MM.1S (cell line): ENCODE measurements at regions not wholly inside any gene's neighbourhood (a gene's known extent, or its start where the extent isn't known, plus 50 kb on each side); places are given as distances from the start of the nearest gene placed in this dataset.
"Not testable (repeated sequence)": the region's sequence is repeated elsewhere in the genome, so short reads cannot be mapped to it uniquely, and the experiment has no call there.

Experiments used
- DNase-seq: peaks from one replicate; pipeline ENCODE4 v3.0.0-alpha.2; 2015
- H2AFZ ChIP-seq: fragments of 300-600 bp; sonication (generic); 2 replicates; pipeline ENCODE4 v1.6.0; 2016; ENCODE audit warnings: antibody characterized with exemption, low read length
- H3F3A ChIP-seq: fragments of 300-600 bp; sonication (generic); 2 replicates; pipeline ENCODE4 v1.6.1; 2016; ENCODE audit warnings: mild to moderate bottlenecking, antibody characterized with exemption, low read length, moderate library complexity, mixed read lengths; ENCODE audit not compliant: insufficient read depth
- H3K27ac ChIP-seq: fragments of 300-600 bp; sonication (generic); 2 replicates; pipeline ENCODE4 v1.5.1; 2016; ENCODE audit warnings: mild to moderate bottlenecking, low read length
- H3K27me3 ChIP-seq: fragments of 300-600 bp; sonication (generic); replicated peaks from 2 replicates; pipeline ENCODE4 v1.6.0; 2016; ENCODE audit warnings: low read length; ENCODE audit not compliant: insufficient read depth
- H3K36me3 ChIP-seq: fragments of 300-600 bp; sonication (generic); replicated peaks from 2 replicates; pipeline ENCODE4 v1.6.1; 2016; ENCODE audit warnings: mild to moderate bottlenecking, low read length, mixed read lengths; ENCODE audit not compliant: insufficient read depth
- H3K4me1 ChIP-seq: fragments of 300-600 bp; sonication (generic); 2 replicates; pipeline ENCODE4 v1.6.1; 2016; ENCODE audit warnings: low read length, mixed read lengths
- H3K4me2 ChIP-seq: fragments of 300-600 bp; sonication (generic); 2 replicates; pipeline ENCODE4 v1.6.0; 2016; ENCODE audit warnings: low read depth, low read length
- H3K4me3 ChIP-seq: fragments of 300-600 bp; sonication (generic); 2 replicates; pipeline ENCODE4 v1.5.1; 2016; ENCODE audit warnings: low read length, mixed read lengths
- H3K79me2 ChIP-seq: fragments of 300-600 bp; sonication (generic); 2 replicates; pipeline ENCODE4 v1.6.1; 2016; ENCODE audit warnings: mixed run types, low read length, mixed read lengths
- H3K9ac ChIP-seq: fragments of 300-600 bp; sonication (generic); 2 replicates; pipeline ENCODE4 v1.6.1; 2016; ENCODE audit warnings: low read length, mixed read lengths
- H3K9me2 ChIP-seq: fragments of 300-600 bp; sonication (generic); replicated peaks from 2 replicates; pipeline ENCODE4 v1.6.1; 2016; ENCODE audit warnings: mild to moderate bottlenecking, low read length, mixed read lengths; ENCODE audit not compliant: insufficient read depth
- H3K9me3 ChIP-seq: fragments of 300-600 bp; sonication (generic); replicated peaks from 2 replicates; pipeline ENCODE4 v1.6.1; 2016; ENCODE audit warnings: mild to moderate bottlenecking, low read length, mixed read lengths; ENCODE audit not compliant: insufficient read depth
- H4K20me1 ChIP-seq: fragments of 300-600 bp; sonication (generic); 2 replicates; pipeline ENCODE4 v1.6.1; 2016; ENCODE audit warnings: mild to moderate bottlenecking, low read length, moderate library complexity, mixed read lengths; ENCODE audit not compliant: insufficient read depth
- EZH2 ChIP-seq: fragments of 300-600 bp; sonication (generic); optimal IDR thresholded peaks from 2 replicates; pipeline ENCODE3; 2017; ENCODE audit warnings: low read depth, mild to moderate bottlenecking, antibody characterized with exemption, low read length, mixed read lengths
- EZH2phosphoT487 ChIP-seq: fragments of 300-600 bp; sonication (generic); IDR thresholded peaks from 2 replicates; pipeline ENCODE4 v1.6.1; 2018; ENCODE audit warnings: antibody characterized with exemption, low read length
- TF ChIP-seq, protein P1 (sequence below): fragments of 300-600 bp; sonication (generic); IDR thresholded peaks from 2 replicates; pipeline ENCODE4 v1.5.1; 2016; ENCODE audit warnings: antibody characterized with exemption, low read length, mixed read lengths

DNA sequence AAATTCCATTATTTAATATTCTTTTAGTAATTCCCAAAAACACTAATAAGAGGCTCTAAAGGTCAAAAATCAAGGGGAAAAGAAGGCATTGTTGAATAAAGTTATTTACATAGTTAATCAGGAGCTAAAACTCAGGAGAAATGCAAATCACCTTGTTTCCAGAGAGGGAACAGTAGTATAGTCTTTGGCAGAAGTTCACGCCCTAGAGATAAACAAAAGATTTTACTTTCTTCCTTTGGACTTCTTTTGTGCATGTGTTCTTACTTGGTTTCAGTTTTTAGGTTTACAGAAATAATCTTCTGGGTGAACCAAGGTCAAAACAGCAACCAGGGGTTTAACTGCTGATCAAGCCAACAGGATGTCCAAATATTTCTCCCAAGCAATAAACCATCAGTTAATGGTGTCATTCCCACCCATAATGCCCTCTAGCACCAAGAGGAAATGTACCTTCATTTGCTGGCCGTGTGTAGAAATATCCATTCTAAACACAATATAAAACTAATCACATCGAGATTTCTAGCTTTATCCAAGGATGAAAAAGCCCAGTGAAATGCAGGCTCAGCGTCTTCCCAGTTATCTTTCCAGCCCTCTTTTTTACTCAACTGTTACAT, 518.8 kb upstream of the SOX9 start:
- no peak overlapping the region for H3K27ac ChIP-seq
- no peaks in the 10 kb centered on the region for H3K79me2 ChIP-seq
- H3K4me3 ChIP-seq: no peak overlapping the region
- no peaks in the 10 kb centered on the region for H3K9me3 ChIP-seq
- no peak overlapping the region for H3K4me2 ChIP-seq
- no peaks in the 10 kb centered on the region for H4K20me1 ChIP-seq
- no peaks in the 10 kb centered on the region for H3F3A ChIP-seq
- no peak overlapping the region for H2AFZ ChIP-seq
- H3K9me2 ChIP-seq: no peaks in the 10 kb centered on the region
- H3K4me1 ChIP-seq: no peaks in the 10 kb centered on the region
- no peaks in the 10 kb centered on the region for H3K36me3 ChIP-seq
- no peak overlapping the region for H3K9ac ChIP-seq
- TF ChIP-seq, protein P1, sequence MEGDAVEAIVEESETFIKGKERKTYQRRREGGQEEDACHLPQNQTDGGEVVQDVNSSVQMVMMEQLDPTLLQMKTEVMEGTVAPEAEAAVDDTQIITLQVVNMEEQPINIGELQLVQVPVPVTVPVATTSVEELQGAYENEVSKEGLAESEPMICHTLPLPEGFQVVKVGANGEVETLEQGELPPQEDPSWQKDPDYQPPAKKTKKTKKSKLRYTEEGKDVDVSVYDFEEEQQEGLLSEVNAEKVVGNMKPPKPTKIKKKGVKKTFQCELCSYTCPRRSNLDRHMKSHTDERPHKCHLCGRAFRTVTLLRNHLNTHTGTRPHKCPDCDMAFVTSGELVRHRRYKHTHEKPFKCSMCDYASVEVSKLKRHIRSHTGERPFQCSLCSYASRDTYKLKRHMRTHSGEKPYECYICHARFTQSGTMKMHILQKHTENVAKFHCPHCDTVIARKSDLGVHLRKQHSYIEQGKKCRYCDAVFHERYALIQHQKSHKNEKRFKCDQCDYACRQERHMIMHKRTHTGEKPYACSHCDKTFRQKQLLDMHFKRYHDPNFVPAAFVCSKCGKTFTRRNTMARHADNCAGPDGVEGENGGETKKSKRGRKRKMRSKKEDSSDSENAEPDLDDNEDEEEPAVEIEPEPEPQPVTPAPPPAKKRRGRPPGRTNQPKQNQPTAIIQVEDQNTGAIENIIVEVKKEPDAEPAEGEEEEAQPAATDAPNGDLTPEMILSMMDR: no peak
- DNase-seq: no peak
- H3K27me3 ChIP-seq: no peaks in the 10 kb centered on the region

DNA sequence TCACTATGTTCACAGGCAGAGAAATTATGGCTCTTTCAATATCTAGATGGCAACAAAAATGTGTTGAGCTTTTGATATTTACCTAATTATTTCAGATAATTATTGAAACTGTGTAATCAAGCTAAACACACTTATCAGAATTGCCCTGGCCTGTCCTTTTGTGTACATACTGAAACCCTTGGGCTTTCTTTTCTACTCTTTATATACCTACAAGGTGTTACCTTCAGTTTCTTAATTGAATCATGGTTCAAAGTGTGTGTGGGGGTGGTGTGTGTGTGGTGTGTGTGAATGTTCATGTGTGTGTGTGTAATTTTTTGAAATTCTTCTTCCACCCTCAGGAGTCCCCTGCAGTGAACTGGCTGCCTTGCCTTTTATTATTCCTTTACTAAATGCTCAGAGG, 506.8 kb upstream of the SOX9 start:
- H3K4me2 ChIP-seq: no peak overlapping the region
- no peaks in the 10 kb centered on the region for H4K20me1 ChIP-seq
- no peak overlapping the region for H3K9ac ChIP-seq
- H3K4me3 ChIP-seq: no peak overlapping the region
- H3K27me3 ChIP-seq: no peaks in the 10 kb centered on the region
- no peaks in the 10 kb centered on the region for H3K9me2 ChIP-seq
- H3K27ac ChIP-seq: no peak overlapping the region
- DNase-seq: no peak
- no peaks in the 10 kb centered on the region for H3K79me2 ChIP-seq
- no peaks in the 10 kb centered on the region for H3F3A ChIP-seq
- no peaks in the 10 kb centered on the region for H3K9me3 ChIP-seq
- H2AFZ ChIP-seq: no peak overlapping the region
- H3K36me3 ChIP-seq: no peaks in the 10 kb centered on the region
- H3K4me1 ChIP-seq: no peaks in the 10 kb centered on the region
- TF ChIP-seq EZH2 (no peak), EZH2phosphoT487 (no peak)
- TF ChIP-seq, protein P1: no peak

DNA sequence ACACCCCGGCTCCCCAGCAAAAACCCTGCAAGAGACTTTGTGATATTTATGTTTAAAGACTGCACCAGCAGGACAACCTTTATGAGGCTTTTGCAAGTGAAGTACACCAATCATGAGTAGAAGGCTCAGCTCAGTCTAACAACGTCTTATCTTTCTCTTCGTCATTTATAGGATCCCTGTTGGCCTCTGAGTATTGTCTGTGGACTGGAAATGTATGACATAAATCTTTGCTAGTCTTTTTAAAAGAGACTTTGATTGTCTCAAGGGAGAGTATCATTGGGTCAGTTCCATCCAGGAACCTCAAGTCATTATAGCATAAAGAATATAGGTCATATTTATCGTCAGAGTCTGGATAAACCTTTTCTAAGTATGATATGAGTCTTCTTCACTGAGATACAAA, 505.0 kb upstream of the SOX9 start:
- Histone ChIP-seq H3K27me3 (no peaks in the 10 kb centered on the region), H3K4me3 (no peak overlapping the region), H3F3A (no peaks in the 10 kb centered on the region), H3K27ac (no peak overlapping the region), H3K9ac (no peak overlapping the region), H3K79me2 (no peaks in the 10 kb centered on the region), H3K4me2 (no peak overlapping the region), H3K4me1 (no peaks in the 10 kb centered on the region), H4K20me1 (no peaks in the 10 kb centered on the region), H3K9me2 (no peaks in the 10 kb centered on the region), H3K9me3 (no peaks in the 10 kb centered on the region), H2AFZ (no peak overlapping the region), H3K36me3 (no peaks in the 10 kb centered on the region)
- no peak for TF ChIP-seq EZH2
- TF ChIP-seq, protein P1: no peak
- no peak for TF ChIP-seq EZH2phosphoT487
- no peak for DNase-seq

DNA sequence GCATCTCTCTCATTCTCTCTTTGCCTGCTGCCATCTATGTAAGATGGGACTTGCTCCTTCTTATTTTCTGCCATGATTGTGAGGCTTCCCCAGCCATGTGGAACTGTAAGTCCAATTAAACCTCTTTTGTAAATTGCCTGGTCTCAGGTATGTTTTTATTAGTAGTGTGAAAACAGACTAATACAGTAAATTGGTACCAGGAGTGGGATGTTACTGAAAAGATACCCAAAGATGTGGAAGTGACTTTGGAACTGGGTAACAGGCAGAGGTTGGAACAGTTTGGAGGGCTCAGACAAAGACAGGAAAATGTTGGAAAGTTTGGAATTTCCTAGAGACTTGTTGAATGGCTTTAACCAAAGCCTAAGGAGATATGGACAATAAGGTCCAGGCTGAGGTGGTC, 503.1 kb upstream of the SOX9 start:
- not testable (repeated sequence) for H3K9me2 ChIP-seq, H3K79me2 ChIP-seq, H3K27ac ChIP-seq, H3F3A ChIP-seq, H3K27me3 ChIP-seq, H3K9me3 ChIP-seq, H3K4me3 ChIP-seq, H2AFZ ChIP-seq, H3K4me1 ChIP-seq, H3K4me2 ChIP-seq, H3K36me3 ChIP-seq, DNase-seq, H4K20me1 ChIP-seq, H3K9ac ChIP-seq
